Astrocyte of the spinal cord (primary cell): ENCODE measurements at regions not wholly inside any gene's neighbourhood (a gene's known extent, or its start where the extent isn't known, plus 50 kb on each side); places are given as distances from the start of the nearest gene placed in this dataset.

ENCODE experiments used
- DNase-seq: peaks from one replicate; pipeline ENCODE4 v3.0.0; 2011; ENCODE audit warnings: low read depth, low spot score
- H3K4me3 ChIP-seq: 2 replicates; pipeline ENCODE4 v1.5.1; 2011; ENCODE audit warnings: low read depth, mild to moderate bottlenecking, low read length, moderate library complexity
- in situ Hi-C: cut with HindIII; loops from 2 replicates; pipeline ENCODE4 v1.10.0; 2017; ENCODE audit warnings: low sequenced_read_pairs
- TF ChIP-seq, protein P1 (sequence below): IDR thresholded peaks from 2 replicates; pipeline ENCODE4 v1.5.1; 2012; ENCODE audit warnings: low read depth, mild to moderate bottlenecking, low read length, inconsistent platforms

DNA sequence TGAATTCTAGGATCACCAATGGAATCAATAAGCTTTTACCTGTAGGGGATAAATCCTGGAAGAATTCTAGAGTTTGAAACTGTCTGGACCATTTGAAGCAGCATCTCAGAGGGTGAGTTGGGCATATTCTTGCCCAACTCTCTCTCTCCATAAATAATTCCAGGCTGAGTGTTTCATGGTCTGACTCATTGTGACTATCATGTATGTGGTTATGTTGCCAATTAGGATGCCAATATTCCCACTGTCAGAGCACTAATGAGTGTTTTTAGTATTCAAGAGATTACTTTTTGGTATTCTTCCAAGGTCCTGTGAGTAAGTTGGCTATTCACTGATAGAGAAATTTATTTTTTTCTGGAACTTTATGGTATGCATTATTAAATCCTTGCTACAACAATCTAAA lies 456.9 kb downstream of the TOX3 start:
- H3K4me3 ChIP-seq = no peak overlapping the region
- no peak for DNase-seq
- in situ Hi-C loops = no loop called here
- TF ChIP-seq, protein P1, sequence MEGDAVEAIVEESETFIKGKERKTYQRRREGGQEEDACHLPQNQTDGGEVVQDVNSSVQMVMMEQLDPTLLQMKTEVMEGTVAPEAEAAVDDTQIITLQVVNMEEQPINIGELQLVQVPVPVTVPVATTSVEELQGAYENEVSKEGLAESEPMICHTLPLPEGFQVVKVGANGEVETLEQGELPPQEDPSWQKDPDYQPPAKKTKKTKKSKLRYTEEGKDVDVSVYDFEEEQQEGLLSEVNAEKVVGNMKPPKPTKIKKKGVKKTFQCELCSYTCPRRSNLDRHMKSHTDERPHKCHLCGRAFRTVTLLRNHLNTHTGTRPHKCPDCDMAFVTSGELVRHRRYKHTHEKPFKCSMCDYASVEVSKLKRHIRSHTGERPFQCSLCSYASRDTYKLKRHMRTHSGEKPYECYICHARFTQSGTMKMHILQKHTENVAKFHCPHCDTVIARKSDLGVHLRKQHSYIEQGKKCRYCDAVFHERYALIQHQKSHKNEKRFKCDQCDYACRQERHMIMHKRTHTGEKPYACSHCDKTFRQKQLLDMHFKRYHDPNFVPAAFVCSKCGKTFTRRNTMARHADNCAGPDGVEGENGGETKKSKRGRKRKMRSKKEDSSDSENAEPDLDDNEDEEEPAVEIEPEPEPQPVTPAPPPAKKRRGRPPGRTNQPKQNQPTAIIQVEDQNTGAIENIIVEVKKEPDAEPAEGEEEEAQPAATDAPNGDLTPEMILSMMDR = no peak

DNA sequence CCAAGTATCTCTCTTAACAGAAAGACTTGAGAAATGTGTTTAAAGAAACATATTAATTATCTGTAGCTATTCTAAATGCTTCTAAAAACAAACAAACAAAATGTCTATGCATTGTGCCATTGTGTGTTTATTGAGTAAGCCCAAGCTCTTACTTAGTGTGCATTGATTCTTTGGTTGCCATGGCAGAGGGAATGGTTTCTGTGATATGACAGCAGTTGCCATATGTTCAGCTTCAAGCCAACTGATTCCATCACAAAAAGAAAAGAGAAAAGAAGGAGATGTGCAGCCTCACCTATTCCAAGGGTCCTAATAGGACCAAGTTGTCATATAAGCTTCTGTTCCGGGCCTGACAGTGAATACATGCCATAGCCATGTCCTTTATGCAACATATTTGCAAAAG lies 457.5 kb downstream of the TOX3 start:
- DNase-seq = no peak
- H3K4me3 ChIP-seq = no peak overlapping the region
- TF ChIP-seq, protein P1 = no peak
- in situ Hi-C loops = no loop called here

DNA sequence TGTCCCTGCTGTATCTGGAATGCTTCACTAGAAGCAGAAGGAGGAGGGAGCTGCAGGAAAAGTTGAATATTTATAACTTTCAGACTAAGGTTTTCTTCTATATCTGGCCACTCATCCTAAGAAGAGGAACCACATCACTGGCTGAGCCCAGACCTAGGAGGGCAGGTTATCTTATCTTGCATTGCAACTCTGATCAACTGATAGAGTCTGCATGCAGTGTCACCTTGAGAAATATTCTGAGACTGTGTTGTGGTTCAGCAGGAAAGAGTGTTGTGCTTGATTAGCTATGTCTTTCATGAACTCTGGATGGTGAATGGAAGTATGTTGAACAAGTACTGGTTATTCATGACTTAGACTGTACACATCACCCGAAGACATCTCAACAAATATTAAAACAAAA lies 460.0 kb downstream of the TOX3 start:
- DNase-seq = no peak
- TF ChIP-seq, protein P1 = no peak
- no peak overlapping the region for H3K4me3 ChIP-seq
- in situ Hi-C loops = no loop called here

DNA sequence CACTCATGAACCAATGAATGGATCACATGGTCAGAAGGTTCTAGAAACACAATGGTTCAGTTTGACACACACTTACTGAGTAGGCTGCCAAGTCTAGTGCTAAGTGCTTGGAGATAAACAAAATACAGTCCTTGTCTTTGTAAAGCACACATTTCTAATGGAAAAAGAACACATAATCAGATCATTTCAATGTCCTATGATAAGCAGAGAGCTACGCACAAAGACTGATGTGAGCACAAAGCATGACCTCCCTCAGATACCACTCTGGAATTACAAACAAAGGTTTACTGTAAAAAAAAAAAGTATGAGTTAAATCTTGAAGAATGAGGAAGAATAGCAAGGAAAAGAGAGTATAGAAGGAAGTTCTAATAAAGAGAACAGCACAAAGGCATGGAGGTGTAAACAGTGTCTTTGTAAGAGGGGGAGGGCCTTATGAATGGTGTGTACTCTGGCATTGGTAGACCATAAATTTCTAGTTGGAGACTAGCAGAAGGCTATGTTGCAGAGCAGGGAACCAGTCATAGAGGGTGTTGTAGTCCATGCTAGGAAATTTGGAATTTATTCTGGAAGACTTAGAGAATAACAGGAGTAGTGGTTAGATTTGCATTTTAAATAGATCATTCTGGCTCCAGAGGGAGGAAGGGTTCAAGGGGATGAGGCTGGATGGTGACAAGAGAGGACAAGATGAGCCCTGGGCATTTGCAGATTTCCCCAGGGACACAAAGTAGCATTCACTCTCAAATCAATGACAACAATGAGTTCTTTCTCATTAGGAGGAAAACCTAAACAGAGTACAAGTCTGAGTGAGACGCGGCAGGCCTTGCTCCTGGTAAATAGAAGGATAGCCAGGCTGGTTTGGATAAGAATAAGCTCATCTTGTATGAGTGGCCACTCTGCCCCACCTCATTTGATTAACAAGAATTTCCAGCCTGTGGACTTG lies 468.0 kb downstream of the TOX3 start:
- DNase-seq = no peak
- in situ Hi-C loops = no loop called here
- TF ChIP-seq, protein P1 = no peak
- no peak overlapping the region for H3K4me3 ChIP-seq

DNA sequence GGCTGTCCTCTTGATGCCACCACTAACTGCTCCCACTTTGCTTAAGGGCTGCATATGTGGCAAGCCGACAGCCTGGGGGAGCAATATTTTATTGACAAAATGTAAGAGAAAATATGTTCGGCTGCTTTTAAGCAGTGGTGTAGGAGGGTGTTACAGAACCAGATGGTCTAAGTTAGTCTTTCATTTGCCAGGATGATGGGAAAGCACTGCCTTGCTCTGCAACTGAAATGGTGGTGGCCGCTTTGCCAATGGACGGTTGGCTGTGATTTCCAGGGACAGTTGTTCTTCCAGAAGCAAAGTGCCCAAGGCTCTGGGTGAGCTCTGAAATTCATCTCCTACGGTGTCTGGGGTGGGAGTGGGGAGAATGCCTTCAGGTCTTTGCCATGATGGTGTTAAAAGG lies 469.3 kb downstream of the TOX3 start:
- no peak for DNase-seq
- in situ Hi-C loops = no loop called here
- TF ChIP-seq, protein P1 = no peak

DNA sequence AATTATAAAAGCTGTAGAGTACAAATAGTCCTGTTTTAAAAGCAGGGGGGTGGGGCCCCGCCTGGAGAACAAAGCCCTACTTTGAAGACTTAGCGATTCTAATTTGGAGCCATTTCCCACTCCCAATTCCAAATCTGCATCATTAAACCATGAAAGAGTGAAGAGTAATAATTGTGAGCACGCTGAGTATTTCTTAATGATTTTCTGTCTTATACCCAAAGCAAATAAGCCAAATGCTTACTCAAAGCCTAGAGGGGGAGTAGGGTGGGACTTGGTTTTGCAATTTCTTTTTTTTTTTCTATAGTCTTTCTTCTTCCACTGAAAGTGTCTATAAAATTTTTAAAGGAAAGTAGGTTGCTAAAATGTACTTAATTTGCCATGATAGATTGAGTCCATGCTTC lies 470.1 kb downstream of the TOX3 start:
- in situ Hi-C loops = no loop called here
- TF ChIP-seq, protein P1 = no peak
- no peak overlapping the region for H3K4me3 ChIP-seq
- DNase-seq = no peak

More for the DNA sequence above, 469.3 kb downstream of the TOX3 start:
- no peak overlapping the region for H3K4me3 ChIP-seq
